22Rv1 (cell line): ENCODE measurements at regions not wholly inside any gene's neighbourhood (a gene's known extent, or its start where the extent isn't known, plus 50 kb on each side); places are given as distances from the start of the nearest gene placed in this dataset.

Experiments
- CTCF ChIP-seq: fragments of 450-650 bp; IDR thresholded peaks from 2 replicates; pipeline ENCODE4 v1.5.1; 2017; ENCODE audit warnings: mild to moderate bottlenecking
- ZFX ChIP-seq: fragments of 450-650 bp; IDR thresholded peaks from 2 replicates; pipeline ENCODE4 v1.6.1; 2017; ENCODE audit warnings: antibody characterized with exemption, borderline replicate concordance

GRCh38 chr16:80345701-80346100, 195.1 kb upstream of the DYNLRB2 start:
- TF ChIP-seq CTCF, result no peak
- no peak for TF ChIP-seq ZFX
